ENCODE measurements at regions not wholly inside any gene's neighbourhood (a gene's known extent, or its start where the extent isn't known, plus 50 kb on each side); places are given as distances from the start of the nearest gene placed in this dataset.

DNA sequence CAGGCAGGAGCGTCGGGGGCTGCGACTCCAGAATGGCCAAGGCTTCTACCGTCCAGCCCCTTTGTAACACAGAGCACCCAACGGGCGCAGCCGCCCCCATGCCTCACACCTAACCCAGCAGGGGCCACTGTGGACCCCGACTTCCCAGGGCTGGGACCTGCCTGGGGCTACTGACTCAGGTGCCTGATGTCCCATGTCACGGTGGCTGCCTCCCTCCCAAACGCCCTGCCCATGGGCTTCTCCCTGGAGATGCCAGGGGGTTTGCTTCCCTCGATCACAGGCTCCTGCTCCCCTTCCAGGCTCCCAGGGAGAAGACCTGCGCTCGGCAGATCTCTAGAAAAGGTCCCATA is 84.0 kb downstream of the MYEOV start:
- in situ Hi-C loops (cut with MboI; ENCODE audit: low sequenced_read_pairs) = no loop called here

DNA sequence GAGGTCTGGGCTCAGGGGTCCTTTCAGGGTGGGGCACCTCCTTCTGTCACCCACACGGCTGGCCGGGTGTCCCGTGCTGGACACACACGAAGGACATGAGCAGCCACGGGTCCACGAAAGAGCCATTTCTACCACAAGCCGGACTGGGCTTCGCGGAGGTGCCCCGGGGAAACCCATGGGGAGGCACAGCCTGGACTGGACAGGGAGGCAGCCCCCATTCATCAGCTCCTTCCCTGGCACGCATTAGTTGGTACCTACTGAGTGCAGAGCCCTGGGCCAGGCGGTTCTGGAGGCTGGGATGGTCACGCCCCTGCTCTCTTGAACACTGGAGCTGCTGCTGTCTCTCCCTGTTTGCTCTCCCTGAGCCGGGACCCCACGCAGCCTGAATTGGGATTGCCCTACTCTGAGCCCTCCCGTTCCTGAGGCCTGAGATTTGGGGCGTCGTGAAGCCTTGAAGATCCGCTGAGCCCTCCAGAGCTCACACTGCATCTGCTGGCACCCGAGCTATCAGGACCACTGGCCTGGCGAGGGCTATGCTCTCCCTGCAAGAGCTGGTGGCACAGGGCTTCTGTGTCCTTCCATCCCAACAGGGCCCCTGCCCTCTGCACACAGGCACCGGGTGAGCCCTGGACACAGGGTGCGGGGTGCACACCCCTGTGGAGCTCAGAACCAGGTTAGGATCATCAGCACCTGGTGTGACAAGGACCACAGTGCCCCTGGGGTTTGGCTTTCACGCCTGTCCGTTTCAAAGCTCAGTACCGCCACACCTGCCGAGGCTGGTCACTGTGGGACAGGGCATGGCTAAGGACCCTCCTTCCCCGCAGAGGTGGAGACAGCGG is 84.6 kb downstream of the MYEOV start:
- in situ Hi-C loops (cut with MboI; ENCODE audit: low sequenced_read_pairs) = no loop called here

DNA sequence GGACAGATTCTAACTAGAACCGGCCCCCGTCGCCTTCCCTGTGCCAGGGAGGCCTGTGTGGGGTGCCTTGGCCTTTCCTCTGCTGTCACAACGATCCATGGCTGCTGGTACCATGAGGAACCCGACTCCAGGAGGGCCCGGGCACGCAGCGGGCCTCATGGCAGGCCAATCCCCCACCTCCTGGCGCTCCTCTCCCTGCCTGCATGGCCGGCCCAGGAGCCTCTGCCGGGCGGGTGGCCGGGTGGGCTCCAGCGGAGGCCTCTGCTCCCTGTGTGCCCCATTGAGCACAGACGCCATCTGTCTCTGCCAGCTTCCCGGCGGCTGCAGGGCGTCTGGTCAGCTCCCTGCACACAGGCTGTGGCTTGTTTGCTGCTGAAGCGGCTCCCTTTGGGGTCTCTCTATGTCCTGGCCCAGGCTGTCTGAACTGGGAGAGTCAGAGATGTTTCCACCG is 86.5 kb downstream of the MYEOV start:
- in situ Hi-C loops (cut with MboI; ENCODE audit: low sequenced_read_pairs) = no loop called here

DNA sequence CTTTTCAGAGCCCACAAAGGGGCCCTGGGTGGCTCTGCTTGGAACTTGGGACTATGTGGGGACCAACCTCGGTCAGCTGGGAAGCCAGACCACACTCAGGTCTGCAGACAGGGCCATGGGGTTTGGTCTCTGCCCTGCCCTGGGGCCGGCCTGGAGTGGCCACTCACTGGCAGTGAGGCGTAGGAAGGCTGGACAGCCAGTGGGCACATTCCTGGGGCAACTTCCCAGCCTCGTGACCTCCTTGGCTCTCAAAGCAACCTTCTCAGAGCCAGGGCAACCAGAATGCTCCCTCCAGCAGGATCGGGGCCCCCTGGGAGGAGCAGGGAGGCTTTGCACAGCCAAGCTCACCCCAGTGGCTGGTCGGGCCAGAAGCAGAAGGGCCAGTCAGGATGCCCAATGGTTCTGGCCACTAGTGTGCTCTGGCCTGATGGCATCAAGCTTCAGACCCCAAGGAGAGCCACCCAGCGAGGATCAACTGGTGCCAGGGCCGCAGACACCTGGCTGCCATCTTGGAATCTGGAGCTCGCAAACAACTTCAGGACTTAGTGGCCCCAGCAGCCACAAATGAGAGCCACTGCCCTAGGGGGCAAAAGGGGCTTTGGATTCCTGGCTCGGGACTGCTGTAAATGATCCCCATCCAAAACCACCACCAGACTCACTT is 87.1 kb downstream of the MYEOV start:
- in situ Hi-C loops (cut with MboI; ENCODE audit: low sequenced_read_pairs) = no loop called here

DNA sequence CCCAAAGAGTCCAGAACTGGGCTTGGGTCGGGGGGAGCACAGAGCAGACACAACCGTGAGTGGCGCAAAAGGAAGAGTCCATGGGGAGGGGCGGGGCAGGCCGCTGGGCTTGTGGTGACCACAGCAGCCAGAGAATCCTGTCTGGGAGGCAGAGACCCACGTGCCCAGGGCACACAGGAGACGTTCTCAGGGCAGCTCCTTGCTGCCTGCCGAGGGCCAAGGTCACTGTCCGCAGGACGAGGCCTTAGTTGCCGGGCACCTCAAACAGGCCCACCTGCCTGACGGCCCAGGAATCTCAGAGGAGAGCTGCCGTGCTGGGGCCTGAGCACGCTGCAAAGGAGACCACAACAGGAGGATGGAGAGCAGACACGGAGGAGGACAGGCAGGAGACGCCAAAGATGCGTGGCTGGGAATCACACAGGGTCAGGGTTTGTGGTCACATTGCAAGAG is 87.8 kb downstream of the MYEOV start:
- in situ Hi-C loops (cut with MboI; ENCODE audit: low sequenced_read_pairs) = no loop called here

DNA sequence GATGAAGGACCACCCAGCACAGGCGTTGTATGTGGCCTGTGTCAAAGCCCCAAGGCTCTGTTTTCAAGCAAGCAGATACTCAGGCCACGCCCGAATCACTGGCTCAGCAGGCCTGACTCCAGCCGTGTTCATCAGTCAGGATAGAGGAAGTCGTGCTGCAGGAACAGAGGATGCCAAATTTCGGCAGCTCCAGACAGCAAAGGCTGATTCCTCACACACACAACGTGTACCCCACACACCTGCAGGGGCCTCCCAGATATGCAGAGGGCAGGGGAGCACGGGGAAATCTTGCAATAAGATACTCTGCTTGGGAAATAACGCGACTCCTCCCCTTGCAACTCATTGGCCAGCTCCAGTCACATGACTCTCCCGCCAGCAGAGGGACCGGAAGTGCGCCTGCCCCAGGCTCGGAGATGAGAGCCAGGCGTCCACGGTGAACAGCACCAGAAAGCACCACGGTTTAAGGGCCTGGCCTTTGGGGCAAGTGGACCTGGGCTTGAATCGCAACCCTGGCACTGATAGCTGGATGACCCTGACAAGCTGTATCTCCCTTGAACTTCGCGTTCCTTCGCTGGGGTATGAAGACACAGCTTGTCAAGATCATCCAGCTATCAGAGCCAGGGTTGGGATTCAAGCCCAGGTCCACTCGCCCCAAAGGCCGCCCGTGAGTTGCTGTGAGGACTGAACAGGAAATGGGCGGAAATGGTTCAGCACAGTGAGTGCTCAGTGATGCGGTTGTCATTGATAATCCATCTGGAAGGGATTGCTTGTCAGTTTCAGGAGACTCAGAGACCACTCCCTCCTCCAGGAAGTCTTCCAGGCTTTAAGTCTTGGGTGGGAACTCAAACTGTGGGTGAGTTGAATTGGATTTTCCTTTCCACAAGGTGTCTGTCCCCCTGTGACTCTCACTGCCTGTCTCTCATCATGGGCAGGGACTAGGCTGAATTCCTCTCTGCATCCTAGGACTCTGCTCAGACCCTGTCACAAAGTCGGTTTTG is 88.5 kb downstream of the MYEOV start:
- in situ Hi-C loops (cut with MboI; ENCODE audit: low sequenced_read_pairs) = no loop called here

DNA sequence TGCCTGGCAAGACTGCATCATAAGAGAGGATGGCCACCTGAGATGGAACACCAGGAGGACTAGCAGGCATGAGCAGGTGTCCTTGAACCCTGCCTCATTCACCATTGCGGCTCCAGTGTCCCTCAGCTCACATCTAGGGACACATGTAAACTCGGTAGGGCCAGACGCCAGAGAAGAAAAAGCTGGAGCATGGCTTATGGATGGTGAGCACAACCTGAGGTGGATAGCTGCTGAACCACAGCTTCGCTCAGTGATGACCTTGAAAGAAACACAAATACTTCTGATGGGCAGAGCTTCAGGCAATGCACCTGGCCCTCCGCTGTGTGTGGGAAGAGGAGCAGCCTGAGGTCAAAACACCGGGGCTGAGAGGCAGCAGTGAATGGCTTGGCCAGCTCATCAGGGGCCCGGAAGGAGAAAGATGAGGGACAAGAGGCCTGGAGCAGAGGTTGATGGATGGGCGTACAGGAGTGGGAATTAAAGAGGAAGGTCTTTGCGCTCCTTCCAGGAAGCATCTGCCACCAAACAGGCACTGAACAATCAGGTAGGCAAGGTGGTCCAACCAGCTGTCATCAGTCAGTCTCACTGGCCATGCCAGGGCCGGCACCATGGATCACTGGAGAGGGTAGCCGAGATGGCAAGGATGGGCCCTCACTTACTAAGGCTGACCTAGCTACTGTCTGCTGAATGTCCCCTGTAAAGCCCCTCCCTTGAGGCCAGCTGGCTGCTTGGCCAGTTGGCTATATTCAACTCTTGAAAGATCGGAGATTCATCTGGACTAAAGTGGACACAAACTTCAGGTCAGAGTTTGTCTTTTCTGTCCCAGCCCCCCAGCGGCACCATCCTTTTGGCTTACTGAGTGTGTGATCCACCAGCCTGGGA is 89.7 kb downstream of the MYEOV start:
- in situ Hi-C loops (cut with MboI; ENCODE audit: low sequenced_read_pairs) = no loop called here

DNA sequence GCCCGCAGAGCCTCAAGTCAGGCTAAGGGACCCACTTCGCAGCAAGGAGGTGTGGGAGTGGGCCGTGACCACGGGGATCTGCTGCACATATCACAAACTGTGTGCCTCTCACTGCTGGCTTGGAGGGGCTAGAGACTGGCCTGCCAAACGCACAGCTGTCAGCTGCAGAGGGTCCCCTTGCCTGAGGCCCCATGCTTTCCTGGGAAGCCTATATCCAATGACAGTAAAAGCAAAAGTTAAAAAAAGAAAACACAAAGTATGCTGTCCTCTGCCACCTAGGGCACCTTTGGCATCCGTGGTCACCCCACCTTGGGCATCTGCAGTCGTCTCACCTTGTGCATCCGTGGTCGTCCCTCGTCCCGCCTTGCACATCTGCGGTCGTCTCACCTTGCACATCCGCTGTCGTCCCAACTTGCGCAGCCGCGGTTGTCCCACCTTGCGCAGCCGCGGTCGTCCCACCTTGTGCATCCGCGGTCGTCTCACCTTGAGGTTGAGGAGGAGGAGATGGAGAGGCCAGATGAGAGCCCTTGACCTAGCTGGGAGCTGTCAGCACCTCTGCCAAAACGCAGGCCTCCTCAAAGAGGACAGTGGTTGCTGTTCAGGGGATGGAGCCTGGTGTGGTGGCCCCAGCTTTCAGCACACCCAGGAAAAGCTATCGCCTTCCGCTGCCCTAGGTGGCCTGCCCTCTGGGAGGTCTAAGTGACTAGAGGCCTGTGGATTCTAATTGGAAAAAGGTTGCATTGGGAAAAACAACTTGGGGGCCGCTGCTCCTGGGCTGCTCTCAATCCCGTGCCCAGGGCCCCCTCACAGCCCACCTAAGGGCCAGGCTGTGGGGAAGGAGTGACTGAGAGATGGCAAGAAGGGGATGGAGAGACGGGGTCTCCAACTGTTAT is 90.5 kb downstream of the MYEOV start:
- in situ Hi-C loops (cut with MboI; ENCODE audit: low sequenced_read_pairs) = no loop called here

DNA sequence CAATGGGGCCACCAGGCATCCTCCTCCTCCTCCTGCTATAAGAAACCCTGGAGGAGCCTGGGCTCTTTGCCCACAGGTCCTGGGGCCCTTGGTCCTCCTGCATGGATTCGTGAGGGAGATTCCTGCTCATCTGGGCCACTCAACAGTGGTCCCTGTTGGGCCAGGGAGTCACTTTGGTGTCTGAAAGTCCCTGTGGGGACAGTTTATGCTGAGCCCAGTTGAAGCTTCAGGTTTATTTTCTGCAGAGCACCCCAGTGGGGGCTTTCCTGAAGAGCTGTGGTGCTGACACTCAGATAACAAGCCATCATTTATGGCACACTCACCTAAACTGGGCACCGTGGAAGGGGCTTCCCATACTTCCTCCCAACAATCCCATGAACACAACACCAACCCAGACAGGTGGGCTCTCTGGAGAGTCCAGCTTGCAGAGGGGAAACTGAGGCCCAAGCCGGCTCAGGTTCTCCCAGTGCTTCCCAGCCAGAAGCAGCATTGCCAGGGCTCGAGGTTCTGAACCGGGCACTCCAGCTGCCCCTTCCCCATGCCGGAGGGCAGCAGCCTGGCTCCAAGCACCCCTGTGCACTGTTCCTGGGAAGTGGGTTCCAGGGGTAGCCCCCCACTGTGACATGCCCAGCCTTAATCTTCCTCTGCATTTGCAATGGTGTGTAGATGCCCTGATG is 91.3 kb downstream of the MYEOV start:
- in situ Hi-C loops (cut with MboI; ENCODE audit: low sequenced_read_pairs) = no loop called here

DNA sequence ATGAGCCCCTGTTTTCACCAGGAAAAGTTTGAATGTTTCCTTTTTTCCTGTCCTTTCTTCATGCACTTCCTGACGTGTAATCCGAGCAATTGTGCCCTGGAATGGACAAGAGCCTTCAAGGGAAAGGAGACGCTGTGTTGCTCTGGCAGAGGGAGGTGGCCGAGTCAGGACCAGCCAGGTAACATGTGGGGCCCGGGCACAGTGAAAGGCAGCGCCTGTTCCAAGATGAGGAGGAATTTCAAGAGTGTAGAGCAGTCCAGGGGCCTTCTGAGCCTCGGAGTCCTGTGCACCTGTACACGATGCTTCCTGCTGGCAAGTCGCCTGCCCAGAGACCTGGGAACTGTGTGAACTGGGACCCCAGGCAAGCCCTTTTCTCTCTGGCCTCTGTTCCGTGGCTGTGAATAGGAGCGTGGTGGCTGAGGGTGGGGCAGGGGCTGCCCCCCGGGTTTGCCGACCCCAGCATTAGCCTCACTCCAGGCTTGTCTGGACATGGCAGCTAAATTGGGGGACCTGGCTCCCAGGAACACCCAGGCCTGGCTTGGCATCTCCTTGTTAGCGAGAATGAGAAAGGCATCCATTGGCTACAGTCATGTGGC is 92.0 kb downstream of the MYEOV start:
- in situ Hi-C loops (cut with MboI; ENCODE audit: low sequenced_read_pairs) = no loop called here

DNA sequence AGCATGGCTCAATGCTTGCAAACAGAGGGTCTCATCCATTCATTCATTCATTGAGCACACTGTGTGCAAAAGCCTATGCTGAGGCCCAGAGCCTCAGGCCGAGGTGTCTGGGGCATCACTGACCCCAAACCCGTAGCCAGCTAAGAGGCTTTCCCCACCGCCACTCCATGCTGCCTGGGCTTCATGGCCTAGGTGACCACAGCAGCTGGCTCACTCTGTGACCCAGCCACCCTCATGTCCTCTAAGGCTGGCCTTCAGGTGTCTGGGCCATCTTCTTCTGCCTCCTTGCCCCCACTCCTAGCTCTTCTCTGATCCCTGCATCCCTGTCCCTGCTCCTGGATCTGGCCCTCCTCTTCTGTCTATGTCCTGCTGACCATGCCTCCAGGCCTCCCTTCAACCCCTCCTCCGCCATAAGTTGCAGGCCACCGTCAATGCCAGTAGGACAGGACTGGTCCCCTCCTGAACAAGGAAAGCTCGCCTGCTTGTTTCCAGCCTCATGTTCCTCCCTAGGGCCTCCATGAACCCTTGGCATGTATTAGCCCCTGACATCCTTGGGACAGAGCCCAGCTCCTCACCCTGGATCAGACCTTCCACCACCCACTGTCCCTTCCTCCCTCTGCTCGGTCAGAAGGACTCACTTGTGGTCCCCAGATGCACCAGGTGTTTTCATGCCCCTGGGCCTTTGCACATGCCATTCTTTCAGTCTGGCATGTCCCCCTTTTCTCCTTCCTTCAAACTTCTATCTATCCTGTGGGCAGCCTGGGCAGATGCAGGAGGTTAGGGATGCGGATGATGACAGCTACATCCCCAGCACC is 92.8 kb downstream of the MYEOV start:
- in situ Hi-C loops (cut with MboI; ENCODE audit: low sequenced_read_pairs) = no loop called here

DNA sequence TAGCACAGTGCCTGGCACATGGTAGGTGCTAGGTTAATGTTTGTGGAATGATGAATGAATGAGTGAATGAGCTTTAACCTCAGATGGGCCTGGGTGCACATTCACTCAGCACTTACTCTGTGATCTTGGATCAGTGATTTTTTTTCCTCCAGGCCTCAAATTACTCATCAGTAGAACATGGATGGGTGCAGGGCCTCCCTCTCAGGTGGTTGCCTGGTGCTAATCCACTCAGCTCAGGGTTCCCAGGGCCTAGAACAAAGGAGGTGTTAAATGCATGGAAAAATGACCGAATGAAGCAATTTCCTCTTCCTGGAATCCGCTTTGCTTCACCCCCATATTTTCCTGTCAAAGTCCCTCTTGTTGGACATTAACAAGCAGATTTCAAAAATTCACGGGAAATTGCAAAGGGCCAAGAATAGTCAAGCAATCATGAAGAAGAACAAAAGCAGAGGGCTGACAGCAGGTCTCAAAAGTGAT is 93.5 kb downstream of the MYEOV start:
- in situ Hi-C loops (cut with MboI; ENCODE audit: low sequenced_read_pairs) = no loop called here

DNA sequence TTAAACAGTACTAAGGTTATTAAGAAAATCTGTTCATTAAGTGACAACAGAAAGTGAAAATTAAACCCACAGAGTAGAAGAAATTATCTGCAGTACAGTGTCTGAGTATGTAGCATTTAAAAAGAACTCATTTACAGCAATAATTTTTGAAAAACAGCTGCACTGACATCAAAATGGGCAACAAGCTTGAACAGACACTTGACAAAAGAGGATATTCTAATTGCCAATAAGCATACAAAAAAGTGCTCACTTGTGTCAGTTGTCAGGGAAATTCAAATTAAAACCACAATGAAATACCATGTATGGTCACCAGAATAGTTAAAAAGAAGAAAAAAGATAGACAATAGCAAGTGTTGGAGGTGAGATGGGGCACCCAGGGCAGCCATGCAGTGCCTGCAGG is 93.3 kb upstream of the LINC01488 start:
- in situ Hi-C loops (cut with MboI; ENCODE audit: low sequenced_read_pairs) = no loop called here

DNA sequence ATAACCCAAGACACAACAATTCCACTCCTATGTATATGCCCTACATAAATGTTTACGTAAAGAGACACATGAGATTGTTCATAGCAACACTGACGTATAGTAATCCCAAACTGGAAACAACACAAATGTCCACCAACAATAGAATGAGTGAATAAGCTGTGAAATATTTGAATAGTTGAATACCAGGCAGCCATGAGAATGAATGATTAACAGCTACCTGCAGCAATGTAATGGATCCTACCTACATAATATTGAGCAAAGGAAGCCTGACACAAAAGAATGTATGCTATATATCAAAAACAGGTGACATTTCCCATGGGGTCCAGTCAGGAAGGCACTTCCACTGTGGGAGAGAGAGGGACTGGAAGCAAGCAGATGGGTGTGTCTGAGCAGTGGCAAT is 92.8 kb upstream of the LINC01488 start:
- in situ Hi-C loops (cut with MboI; ENCODE audit: low sequenced_read_pairs) = no loop called here

DNA sequence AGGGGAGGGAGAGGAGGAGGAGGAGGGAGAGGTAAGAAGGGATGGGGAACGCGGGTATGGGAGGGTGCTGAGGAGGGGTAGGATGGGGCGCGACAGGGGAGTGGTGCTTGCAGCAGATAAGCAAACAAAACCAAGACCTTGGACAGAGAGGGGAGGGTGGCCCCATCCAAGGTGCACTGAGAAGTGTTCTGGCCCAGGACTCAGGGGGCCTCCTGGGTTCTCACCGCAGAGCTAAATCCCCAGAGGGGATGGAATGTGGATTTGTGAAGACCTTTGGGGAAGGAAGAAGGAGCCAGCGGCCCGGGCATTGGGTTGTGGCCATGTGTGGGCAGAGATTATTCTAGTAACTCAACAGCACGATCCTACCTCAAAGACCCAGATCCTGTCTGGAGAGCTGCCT is 90.9 kb upstream of the LINC01488 start:
- in situ Hi-C loops (cut with MboI; ENCODE audit: low sequenced_read_pairs) = no loop called here

DNA sequence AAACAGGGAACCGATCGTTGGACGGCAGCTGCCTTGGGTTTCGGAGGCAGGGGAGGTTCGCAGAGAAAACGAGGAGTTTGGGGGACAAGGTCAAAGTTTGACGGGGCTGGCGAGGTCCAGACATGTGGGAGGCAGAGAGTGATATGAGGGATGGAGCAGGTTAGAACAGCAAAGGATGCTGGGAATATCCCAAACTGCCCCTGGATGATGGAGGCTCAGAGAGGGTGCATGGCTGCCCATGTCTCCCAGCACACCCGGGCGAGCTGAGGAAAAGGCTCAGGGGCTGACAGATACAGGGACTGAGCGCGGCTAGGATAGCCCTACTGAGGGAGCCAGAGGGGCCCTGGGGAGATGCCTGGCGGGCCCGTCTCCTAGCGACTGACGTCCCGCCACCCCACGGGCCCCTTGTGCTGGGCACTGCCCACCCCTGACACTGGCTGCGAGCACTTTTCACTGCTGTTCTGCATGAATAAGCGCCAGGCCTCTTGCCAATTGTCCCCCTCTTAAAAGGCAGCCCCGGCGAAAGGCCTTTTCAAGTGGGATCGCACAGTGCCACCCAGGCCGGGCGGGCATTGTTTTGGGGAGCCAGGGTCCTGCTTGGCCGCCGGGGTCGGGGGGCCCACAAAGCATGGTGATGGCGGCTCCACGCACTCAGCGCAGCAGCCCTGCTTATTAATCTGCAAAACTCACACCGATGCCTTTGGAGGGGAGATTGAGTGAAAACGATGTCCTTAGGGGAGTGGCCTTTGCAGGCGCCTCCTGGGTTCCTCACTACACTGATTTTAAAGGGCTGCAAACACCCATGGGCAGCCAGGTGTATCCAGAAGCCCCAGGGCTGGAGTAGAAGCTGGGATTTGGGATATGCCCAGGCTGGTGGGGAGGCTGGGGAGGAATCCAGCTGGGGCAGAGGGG is 90.0 kb upstream of the LINC01488 start:
- in situ Hi-C loops (cut with MboI; ENCODE audit: low sequenced_read_pairs) = no loop called here

Measured in HL-60/S4 treated with retinoic acid at 250 ng/mL for 4 days and 3 days (cell line).